ENCODE measurements at regions not wholly inside any gene's neighbourhood (a gene's known extent, or its start where the extent isn't known, plus 50 kb on each side); places are given as distances from the start of the nearest gene placed in this dataset.
A peak's percentile ranks its signal among the peaks of the same experiment; 100 is the strongest.

DNA sequence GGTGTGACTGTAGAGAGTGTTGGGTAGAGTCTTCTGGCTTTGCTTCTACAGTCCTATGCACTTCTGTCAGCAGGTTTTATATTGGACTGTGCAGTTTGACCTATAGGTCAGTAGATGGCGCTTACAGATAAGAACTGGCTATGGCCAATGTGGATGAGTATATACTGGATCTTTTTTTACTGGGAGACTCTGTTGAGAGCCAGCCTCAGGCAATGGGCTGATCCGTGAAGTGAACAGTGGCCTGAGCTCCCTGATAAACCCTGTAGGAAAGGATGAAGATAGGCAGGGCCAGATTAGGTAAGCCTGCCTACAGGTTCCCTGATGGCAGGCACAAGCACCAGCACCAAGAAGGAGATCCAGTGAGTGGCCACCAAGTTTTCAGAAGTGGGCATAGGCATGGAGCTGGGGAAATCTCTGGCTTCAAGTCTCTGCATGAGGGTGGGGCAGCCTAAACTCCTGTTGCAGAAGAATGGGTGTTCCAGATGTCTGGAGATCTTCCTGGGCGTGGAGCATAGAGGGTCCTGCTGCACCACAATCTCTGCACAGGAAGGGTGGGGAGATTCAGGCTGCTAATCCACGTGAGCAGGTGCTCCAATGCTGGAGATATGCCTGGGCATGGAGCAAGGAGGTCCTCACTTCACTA lies 326.0 kb upstream of the SGO1 start:
- peak; percentile 62 for DNase-seq (ENCODE audit: unreplicated experiment)
- ChIA-PET POLR2A (no interaction called here), CTCF (interaction anchor here (0.6 to 7.0 kb wide), 33 partner anchors 10 to 1607 kb away, joined by 3 to 53 read pairs (median 4); no protein-coding TSS in a partner anchor)
- TF ChIP-seq, protein P1, sequence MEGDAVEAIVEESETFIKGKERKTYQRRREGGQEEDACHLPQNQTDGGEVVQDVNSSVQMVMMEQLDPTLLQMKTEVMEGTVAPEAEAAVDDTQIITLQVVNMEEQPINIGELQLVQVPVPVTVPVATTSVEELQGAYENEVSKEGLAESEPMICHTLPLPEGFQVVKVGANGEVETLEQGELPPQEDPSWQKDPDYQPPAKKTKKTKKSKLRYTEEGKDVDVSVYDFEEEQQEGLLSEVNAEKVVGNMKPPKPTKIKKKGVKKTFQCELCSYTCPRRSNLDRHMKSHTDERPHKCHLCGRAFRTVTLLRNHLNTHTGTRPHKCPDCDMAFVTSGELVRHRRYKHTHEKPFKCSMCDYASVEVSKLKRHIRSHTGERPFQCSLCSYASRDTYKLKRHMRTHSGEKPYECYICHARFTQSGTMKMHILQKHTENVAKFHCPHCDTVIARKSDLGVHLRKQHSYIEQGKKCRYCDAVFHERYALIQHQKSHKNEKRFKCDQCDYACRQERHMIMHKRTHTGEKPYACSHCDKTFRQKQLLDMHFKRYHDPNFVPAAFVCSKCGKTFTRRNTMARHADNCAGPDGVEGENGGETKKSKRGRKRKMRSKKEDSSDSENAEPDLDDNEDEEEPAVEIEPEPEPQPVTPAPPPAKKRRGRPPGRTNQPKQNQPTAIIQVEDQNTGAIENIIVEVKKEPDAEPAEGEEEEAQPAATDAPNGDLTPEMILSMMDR (IDR thresholded peaks at IDR 0.05; ENCODE audit: unreplicated experiment) = peak; percentile 76
- H3K4me3 Mint-ChIP-seq (ENCODE audit: unreplicated experiment) = no peak overlapping the region
- H3K27ac Mint-ChIP-seq (ENCODE audit: low read depth, unreplicated experiment) = no peak overlapping the region
- no peaks in the 10 kb centered on the region for H3K27me3 Mint-ChIP-seq (ENCODE audit: insufficient read depth, unreplicated experiment)
- H3K4me1 Mint-ChIP-seq (ENCODE audit: insufficient read depth, unreplicated experiment) = peaks cover 5% of the 10 kb centered on the region
- intact Hi-C loops (cut with micrococcal nuclease) = loop anchor here (1.0 to 5.0 kb wide), 8 partner anchors 171 to 1605 kb away; no protein-coding TSS in a partner anchor
- no TSS peak for BruUV-seq (replicated peaks)
- no peaks in the 10 kb centered on the region for H3K9me3 Mint-ChIP-seq (ENCODE audit: unreplicated experiment)
- H3K36me3 Mint-ChIP-seq (ENCODE audit: insufficient read depth, unreplicated experiment) = no peaks in the 10 kb centered on the region

DNA sequence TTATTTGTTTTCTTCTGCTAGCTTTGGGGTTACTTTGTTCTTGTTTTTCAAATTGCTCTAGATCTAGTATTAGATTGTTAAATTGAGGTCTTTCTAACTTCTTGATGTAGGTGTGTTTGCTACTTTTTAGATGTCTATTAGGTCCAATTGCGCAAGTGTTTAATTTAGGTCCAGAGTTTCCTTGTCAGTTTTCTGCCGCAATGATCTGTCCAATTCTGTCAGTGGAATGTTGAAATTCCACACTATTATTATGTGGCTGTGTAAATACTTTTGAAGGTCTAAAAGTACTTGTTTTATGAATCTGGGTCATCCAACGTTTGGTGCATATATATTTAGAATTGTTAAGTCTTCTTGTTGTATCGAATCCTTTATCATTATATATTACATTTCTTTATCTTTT lies 324.4 kb upstream of the SGO1 start:
- intact Hi-C loops (cut with micrococcal nuclease) = loop anchor here (2.0 to 5.0 kb wide), 2 partner anchors 170 to 1607 kb away; no protein-coding TSS in a partner anchor
- Mint-ChIP-seq H3K4me1 (ENCODE audit: insufficient read depth, unreplicated experiment) (peaks cover 5% of the 10 kb centered on the region), H3K9me3 (ENCODE audit: unreplicated experiment) (no peaks in the 10 kb centered on the region), H3K27me3 (ENCODE audit: insufficient read depth, unreplicated experiment) (no peaks in the 10 kb centered on the region), H3K27ac (ENCODE audit: low read depth, unreplicated experiment) (no peak overlapping the region), H3K36me3 (ENCODE audit: insufficient read depth, unreplicated experiment) (no peaks in the 10 kb centered on the region), H3K4me3 (ENCODE audit: unreplicated experiment) (no peak overlapping the region)
- ChIA-PET CTCF (interaction anchor here (0.6 to 7.0 kb wide), 12 partner anchors 14 to 1479 kb away, joined by 3 to 53 read pairs (median 11); no protein-coding TSS in a partner anchor), POLR2A (no interaction called here)
- no TSS peak for BruUV-seq (replicated peaks)
- DNase-seq (ENCODE audit: unreplicated experiment) = no peak
- TF ChIP-seq, protein P1 (IDR thresholded peaks at IDR 0.05; ENCODE audit: unreplicated experiment) = no peak

DNA sequence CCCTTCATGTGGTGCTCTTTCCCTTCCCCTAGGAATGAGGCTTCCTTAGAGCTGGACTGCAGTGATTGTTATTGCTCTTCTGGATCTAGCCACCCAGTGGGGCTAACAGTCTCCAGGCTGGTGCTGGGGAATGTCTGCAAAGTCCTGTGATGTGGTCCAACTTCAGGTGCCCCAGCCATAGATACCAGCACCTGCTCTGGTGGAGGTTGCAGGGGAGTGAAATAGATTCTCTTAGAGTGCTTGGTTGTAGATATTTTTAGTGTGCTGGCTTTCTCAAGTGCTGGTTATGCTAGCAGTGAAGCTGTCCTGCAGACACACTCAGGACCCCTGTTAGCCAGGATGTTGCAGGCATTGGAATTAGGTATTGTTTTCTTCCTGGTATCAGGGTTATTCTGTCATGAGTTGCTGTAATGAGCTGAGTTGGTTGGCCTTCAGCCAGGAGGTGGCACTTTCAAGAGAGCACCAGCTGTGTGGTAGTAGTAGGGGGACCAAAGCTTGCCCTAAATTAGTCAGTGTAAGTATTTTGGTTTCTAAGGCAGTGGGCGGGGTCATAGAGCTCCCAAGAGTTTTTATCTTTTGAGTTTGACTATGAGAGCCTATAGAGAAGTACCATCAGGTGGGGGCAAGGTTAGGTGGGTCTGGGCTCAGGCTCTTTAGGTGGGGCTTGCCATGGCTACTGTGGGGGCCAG lies 317.5 kb upstream of the SGO1 start:
- H3K27ac Mint-ChIP-seq (ENCODE audit: low read depth, unreplicated experiment) = no peak overlapping the region
- no peak for DNase-seq (ENCODE audit: unreplicated experiment)
- peaks cover 5% of the 10 kb centered on the region for H3K4me1 Mint-ChIP-seq (ENCODE audit: insufficient read depth, unreplicated experiment)
- peaks cover 13% of the 10 kb centered on the region for H3K9me3 Mint-ChIP-seq (ENCODE audit: unreplicated experiment)
- TF ChIP-seq, protein P1 (IDR thresholded peaks at IDR 0.05; ENCODE audit: unreplicated experiment) = no peak
- H3K4me3 Mint-ChIP-seq (ENCODE audit: unreplicated experiment) = no peak overlapping the region
- H3K27me3 Mint-ChIP-seq (ENCODE audit: insufficient read depth, unreplicated experiment) = no peaks in the 10 kb centered on the region
- no peaks in the 10 kb centered on the region for H3K36me3 Mint-ChIP-seq (ENCODE audit: insufficient read depth, unreplicated experiment)
- CTCF ChIA-PET = no interaction called here
- BruUV-seq (replicated peaks) = no TSS peak
- intact Hi-C loops (cut with micrococcal nuclease) = no loop called here
- POLR2A ChIA-PET = interaction anchor here (0.7 kb wide), 1 partner anchor 35 kb away, joined by 3 read pairs; no protein-coding TSS in a partner anchor

DNA sequence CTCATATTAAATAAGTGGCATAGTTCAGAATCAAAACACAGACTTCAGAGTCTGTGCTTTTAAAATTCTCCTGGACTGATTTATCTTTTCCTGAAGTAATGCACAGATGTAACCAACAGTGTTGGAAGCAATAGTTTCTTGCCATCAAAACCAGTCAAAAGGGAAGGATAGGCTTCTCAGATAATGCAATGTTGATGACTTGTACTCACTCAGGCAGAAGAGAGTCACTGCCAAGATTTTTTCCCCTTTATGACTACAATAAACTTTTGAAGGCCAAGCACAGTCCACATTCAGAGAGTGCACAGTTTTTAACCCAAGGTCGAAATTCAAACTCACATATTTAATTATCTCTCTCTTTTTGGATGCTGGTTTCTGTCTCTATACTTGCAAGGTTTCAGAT lies 305.0 kb upstream of the SGO1 start:
- CTCF ChIA-PET = no interaction called here
- no peak overlapping the region for H3K27ac Mint-ChIP-seq (ENCODE audit: low read depth, unreplicated experiment)

More for the DNA sequence above, 305.0 kb upstream of the SGO1 start:
- DNase-seq (ENCODE audit: unreplicated experiment) = no peak
- intact Hi-C loops (cut with micrococcal nuclease) = no loop called here
- TF ChIP-seq, protein P1 (IDR thresholded peaks at IDR 0.05; ENCODE audit: unreplicated experiment) = no peak
- no TSS peak for BruUV-seq (replicated peaks)
- no peaks in the 10 kb centered on the region for H3K27me3 Mint-ChIP-seq (ENCODE audit: insufficient read depth, unreplicated experiment)
- POLR2A ChIA-PET = no interaction called here
- H3K4me1 Mint-ChIP-seq (ENCODE audit: insufficient read depth, unreplicated experiment) = no peaks in the 10 kb centered on the region
- no peaks in the 10 kb centered on the region for H3K36me3 Mint-ChIP-seq (ENCODE audit: insufficient read depth, unreplicated experiment)
- H3K4me3 Mint-ChIP-seq (ENCODE audit: unreplicated experiment) = no peak overlapping the region
- H3K9me3 Mint-ChIP-seq (ENCODE audit: unreplicated experiment) = peaks cover under 1% of the 10 kb centered on the region
